MM.1S (cell line): ENCODE measurements at regions not wholly inside any gene's neighbourhood (a gene's known extent, or its start where the extent isn't known, plus 50 kb on each side); places are given as distances from the start of the nearest gene placed in this dataset.

Source experiments
- DNase-seq: peaks from one replicate; pipeline ENCODE4 v3.0.0-alpha.2; 2015
- H2AFZ ChIP-seq: fragments of 300-600 bp; sonication (generic); 2 replicates; pipeline ENCODE4 v1.6.0; 2016; ENCODE audit warnings: antibody characterized with exemption, low read length
- H3F3A ChIP-seq: fragments of 300-600 bp; sonication (generic); 2 replicates; pipeline ENCODE4 v1.6.1; 2016; ENCODE audit warnings: mild to moderate bottlenecking, antibody characterized with exemption, low read length, moderate library complexity, mixed read lengths; ENCODE audit not compliant: insufficient read depth
- H3K27ac ChIP-seq: fragments of 300-600 bp; sonication (generic); 2 replicates; pipeline ENCODE4 v1.5.1; 2016; ENCODE audit warnings: mild to moderate bottlenecking, low read length
- H3K27me3 ChIP-seq: fragments of 300-600 bp; sonication (generic); replicated peaks from 2 replicates; pipeline ENCODE4 v1.6.0; 2016; ENCODE audit warnings: low read length; ENCODE audit not compliant: insufficient read depth
- H3K36me3 ChIP-seq: fragments of 300-600 bp; sonication (generic); replicated peaks from 2 replicates; pipeline ENCODE4 v1.6.1; 2016; ENCODE audit warnings: mild to moderate bottlenecking, low read length, mixed read lengths; ENCODE audit not compliant: insufficient read depth
- H3K4me1 ChIP-seq: fragments of 300-600 bp; sonication (generic); 2 replicates; pipeline ENCODE4 v1.6.1; 2016; ENCODE audit warnings: low read length, mixed read lengths
- H3K4me2 ChIP-seq: fragments of 300-600 bp; sonication (generic); 2 replicates; pipeline ENCODE4 v1.6.0; 2016; ENCODE audit warnings: low read depth, low read length
- H3K4me3 ChIP-seq: fragments of 300-600 bp; sonication (generic); 2 replicates; pipeline ENCODE4 v1.5.1; 2016; ENCODE audit warnings: low read length, mixed read lengths
- H3K79me2 ChIP-seq: fragments of 300-600 bp; sonication (generic); 2 replicates; pipeline ENCODE4 v1.6.1; 2016; ENCODE audit warnings: mixed run types, low read length, mixed read lengths
- H3K9ac ChIP-seq: fragments of 300-600 bp; sonication (generic); 2 replicates; pipeline ENCODE4 v1.6.1; 2016; ENCODE audit warnings: low read length, mixed read lengths
- H3K9me2 ChIP-seq: fragments of 300-600 bp; sonication (generic); replicated peaks from 2 replicates; pipeline ENCODE4 v1.6.1; 2016; ENCODE audit warnings: mild to moderate bottlenecking, low read length, mixed read lengths; ENCODE audit not compliant: insufficient read depth
- H3K9me3 ChIP-seq: fragments of 300-600 bp; sonication (generic); replicated peaks from 2 replicates; pipeline ENCODE4 v1.6.1; 2016; ENCODE audit warnings: mild to moderate bottlenecking, low read length, mixed read lengths; ENCODE audit not compliant: insufficient read depth
- H4K20me1 ChIP-seq: fragments of 300-600 bp; sonication (generic); 2 replicates; pipeline ENCODE4 v1.6.1; 2016; ENCODE audit warnings: mild to moderate bottlenecking, low read length, moderate library complexity, mixed read lengths; ENCODE audit not compliant: insufficient read depth
- EZH2 ChIP-seq: fragments of 300-600 bp; sonication (generic); optimal IDR thresholded peaks from 2 replicates; pipeline ENCODE3; 2017; ENCODE audit warnings: low read depth, mild to moderate bottlenecking, antibody characterized with exemption, low read length, mixed read lengths
- EZH2phosphoT487 ChIP-seq: fragments of 300-600 bp; sonication (generic); IDR thresholded peaks from 2 replicates; pipeline ENCODE4 v1.6.1; 2018; ENCODE audit warnings: antibody characterized with exemption, low read length
- TF ChIP-seq, protein P1 (sequence below): fragments of 300-600 bp; sonication (generic); IDR thresholded peaks from 2 replicates; pipeline ENCODE4 v1.5.1; 2016; ENCODE audit warnings: antibody characterized with exemption, low read length, mixed read lengths

DNA sequence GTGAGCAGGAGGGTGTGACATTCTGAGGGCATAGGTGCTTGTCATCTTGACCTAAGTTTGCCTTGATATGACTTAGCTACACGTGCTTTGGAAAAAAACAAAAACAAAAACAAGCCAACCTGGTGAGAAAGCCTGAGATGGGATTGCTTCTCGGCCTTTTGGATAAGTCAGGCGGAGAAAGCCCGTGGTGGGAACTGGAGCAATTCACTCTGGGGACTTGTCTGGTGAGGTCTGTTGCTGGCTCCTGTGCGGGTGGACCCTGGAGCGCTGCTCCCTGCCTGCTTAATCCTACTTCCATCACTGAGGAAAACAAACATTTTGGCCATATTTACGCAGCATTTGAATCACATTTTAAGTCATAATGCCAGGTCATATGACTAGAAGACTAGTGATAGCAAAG lies 100.3 kb downstream of the SNX19 start:
- Histone ChIP-seq H3K4me2 (no peak overlapping the region), H3K9ac (no peak overlapping the region), H3K79me2 (no peaks in the 10 kb centered on the region), H3K9me3 (no peaks in the 10 kb centered on the region), H3K9me2 (no peaks in the 10 kb centered on the region), H4K20me1 (no peaks in the 10 kb centered on the region), H3K36me3 (no peaks in the 10 kb centered on the region), H3F3A (no peaks in the 10 kb centered on the region), H2AFZ (no peak overlapping the region), H3K4me1 (peaks cover 13% of the 10 kb centered on the region), H3K27ac (no peak overlapping the region), H3K27me3 (no peaks in the 10 kb centered on the region), H3K4me3 (no peak overlapping the region)
- TF ChIP-seq EZH2, result no peak
- TF ChIP-seq, protein P1, sequence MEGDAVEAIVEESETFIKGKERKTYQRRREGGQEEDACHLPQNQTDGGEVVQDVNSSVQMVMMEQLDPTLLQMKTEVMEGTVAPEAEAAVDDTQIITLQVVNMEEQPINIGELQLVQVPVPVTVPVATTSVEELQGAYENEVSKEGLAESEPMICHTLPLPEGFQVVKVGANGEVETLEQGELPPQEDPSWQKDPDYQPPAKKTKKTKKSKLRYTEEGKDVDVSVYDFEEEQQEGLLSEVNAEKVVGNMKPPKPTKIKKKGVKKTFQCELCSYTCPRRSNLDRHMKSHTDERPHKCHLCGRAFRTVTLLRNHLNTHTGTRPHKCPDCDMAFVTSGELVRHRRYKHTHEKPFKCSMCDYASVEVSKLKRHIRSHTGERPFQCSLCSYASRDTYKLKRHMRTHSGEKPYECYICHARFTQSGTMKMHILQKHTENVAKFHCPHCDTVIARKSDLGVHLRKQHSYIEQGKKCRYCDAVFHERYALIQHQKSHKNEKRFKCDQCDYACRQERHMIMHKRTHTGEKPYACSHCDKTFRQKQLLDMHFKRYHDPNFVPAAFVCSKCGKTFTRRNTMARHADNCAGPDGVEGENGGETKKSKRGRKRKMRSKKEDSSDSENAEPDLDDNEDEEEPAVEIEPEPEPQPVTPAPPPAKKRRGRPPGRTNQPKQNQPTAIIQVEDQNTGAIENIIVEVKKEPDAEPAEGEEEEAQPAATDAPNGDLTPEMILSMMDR, result no peak
- TF ChIP-seq EZH2phosphoT487, result no peak
- no peak for DNase-seq

DNA sequence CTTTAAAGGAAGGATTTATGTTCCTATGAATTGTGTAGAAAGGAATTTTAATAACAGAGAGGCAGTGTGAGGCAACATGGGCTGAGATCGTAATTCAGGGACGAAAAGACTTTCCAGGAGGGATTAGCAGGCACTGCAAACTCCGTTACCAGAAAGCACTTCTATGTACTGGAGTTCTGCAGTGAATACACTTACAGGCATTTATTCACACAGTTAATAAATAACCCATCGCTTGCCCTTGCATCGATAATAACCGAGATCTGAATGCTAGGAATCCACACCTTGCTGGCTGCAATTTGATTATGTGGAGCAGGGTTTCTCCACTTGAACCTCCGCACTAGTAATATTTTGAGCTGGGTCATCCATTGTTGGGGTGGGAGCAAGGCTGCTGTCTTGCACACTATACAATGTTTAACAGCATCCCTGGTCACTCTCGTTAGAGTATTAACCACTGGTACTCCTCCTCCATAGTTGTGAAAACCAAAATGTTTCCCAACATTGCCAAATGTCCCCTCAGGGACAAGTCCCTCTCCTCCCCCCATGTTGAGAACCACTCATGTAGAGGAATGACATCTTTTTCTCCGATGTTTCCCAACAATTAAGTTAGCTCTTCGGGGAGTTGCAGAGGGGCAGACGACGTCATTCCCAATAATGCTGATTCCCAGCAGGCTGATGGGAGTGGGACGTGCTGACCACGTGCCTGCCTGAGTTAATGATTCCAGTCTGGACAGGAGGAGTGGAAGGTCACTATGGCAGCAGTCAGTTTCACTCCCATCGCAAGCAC lies 99.5 kb downstream of the SNX19 start:
- H3K4me3 ChIP-seq, result no peak overlapping the region

DNA sequence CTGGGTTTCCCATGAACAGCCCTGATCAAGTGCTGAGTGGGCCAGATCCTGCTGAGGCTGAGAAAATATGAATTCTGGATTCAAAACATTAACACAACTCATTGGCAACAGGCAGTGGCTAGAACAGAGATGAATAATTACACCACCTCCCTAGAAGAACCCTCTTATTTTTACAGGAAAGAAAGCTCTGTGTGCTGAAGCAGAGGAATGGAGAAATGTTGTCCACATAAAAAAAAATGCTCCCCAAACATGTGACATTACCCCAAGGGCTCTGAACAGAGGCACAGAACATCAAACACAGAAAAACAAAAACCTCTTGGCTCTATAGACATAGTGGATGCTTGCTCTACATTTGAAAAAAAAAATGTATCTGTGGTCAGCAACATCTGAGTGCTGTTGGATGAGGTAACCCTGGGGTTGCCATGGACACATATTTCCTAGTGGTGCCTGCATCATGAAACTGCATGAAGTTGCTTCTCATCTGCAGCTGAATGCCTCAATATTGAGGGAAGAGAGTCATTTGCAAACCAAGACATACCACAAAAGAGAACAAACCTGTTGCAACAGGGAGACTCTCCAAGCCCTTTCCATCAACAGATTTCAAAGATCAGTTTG lies 98.8 kb downstream of the SNX19 start:
- Histone ChIP-seq H3K27me3 (no peaks in the 10 kb centered on the region), H3K9me3 (no peaks in the 10 kb centered on the region), H4K20me1 (no peaks in the 10 kb centered on the region), H3K4me3 (no peak overlapping the region), H3K27ac (peak overlapping the region; percentile 53; the same call in 1 of the 2 replicates), H3K4me2 (0 out of 2 replicates have a peak overlapping the region, but pooled peaks have one; percentile 3), H2AFZ (no peak overlapping the region), H3K79me2 (no peaks in the 10 kb centered on the region), H3K9ac (peak overlapping the region; percentile 24; the same call in 1 of the 2 replicates), H3K36me3 (no peaks in the 10 kb centered on the region), H3F3A (no peaks in the 10 kb centered on the region), H3K4me1 (peaks cover 13% of the 10 kb centered on the region), H3K9me2 (no peaks in the 10 kb centered on the region)
- DNase-seq, result peak; percentile 77
- TF ChIP-seq EZH2phosphoT487 (no peak), EZH2 (no peak)
- TF ChIP-seq, protein P1, result no peak

More for the DNA sequence above, 99.5 kb downstream of the SNX19 start:
- Histone ChIP-seq H3K4me2 (0 out of 2 replicates have a peak overlapping the region, but pooled peaks have one; percentile 3), H3K9me2 (no peaks in the 10 kb centered on the region), H3K36me3 (no peaks in the 10 kb centered on the region), H3K79me2 (no peaks in the 10 kb centered on the region), H3K27ac (peak overlapping the region; percentile 53; the same call in 1 of the 2 replicates), H4K20me1 (no peaks in the 10 kb centered on the region), H3F3A (no peaks in the 10 kb centered on the region), H3K9ac (peak overlapping the region; percentile 24; the same call in 1 of the 2 replicates), H3K9me3 (no peaks in the 10 kb centered on the region), H3K27me3 (no peaks in the 10 kb centered on the region), H3K4me1 (peaks cover 13% of the 10 kb centered on the region), H2AFZ (no peak overlapping the region)
- TF ChIP-seq, protein P1, result no peak
- TF ChIP-seq EZH2phosphoT487 (no peak), EZH2 (no peak)
- DNase-seq, result no peak
